Endothelial cell (in vitro differentiated cells): ENCODE measurements at regions not wholly inside any gene's neighbourhood (a gene's known extent, or its start where the extent isn't known, plus 50 kb on each side); places are given as distances from the start of the nearest gene placed in this dataset.

Experiments used
- DNase-seq: peaks from one replicate; pipeline ENCODE4 v3.0.0; 2021; ENCODE audit warnings: low spot score
- H3K27ac Mint-ChIP-seq: one replicate; pipeline ENCODE4 v1.8.0; 2021; ENCODE audit warnings: mixed read lengths, inconsistent platforms; ENCODE audit not compliant: unreplicated experiment
- H3K27me3 Mint-ChIP-seq: one replicate; pipeline ENCODE4 v1.8.0; 2021; ENCODE audit warnings: mild to moderate bottlenecking, moderate library complexity, mixed read lengths, inconsistent platforms; ENCODE audit not compliant: unreplicated experiment
- H3K36me3 Mint-ChIP-seq: one replicate; pipeline ENCODE4 v1.8.0; 2021; ENCODE audit warnings: mild to moderate bottlenecking, low read depth, mixed read lengths, inconsistent platforms; ENCODE audit not compliant: unreplicated experiment
- H3K4me1 Mint-ChIP-seq: one replicate; pipeline ENCODE4 v1.8.0; 2021; ENCODE audit warnings: mild to moderate bottlenecking, mixed read lengths, inconsistent platforms; ENCODE audit not compliant: unreplicated experiment
- H3K4me3 Mint-ChIP-seq: one replicate; pipeline ENCODE4 v1.8.0; 2021; ENCODE audit warnings: mild to moderate bottlenecking, mixed read lengths, inconsistent platforms; ENCODE audit not compliant: unreplicated experiment
- H3K9me3 Mint-ChIP-seq: one replicate; pipeline ENCODE4 v1.8.0; 2021; ENCODE audit warnings: mixed read lengths, inconsistent platforms; ENCODE audit not compliant: unreplicated experiment
- CTCF ChIP-seq: fragments of 200-600 bp; sonication (generic); IDR thresholded peaks from one replicate; pipeline ENCODE4 v1.5.0; 2021; ENCODE audit warnings: antibody characterized with exemption; ENCODE audit not compliant: unreplicated experiment

- H3K4me3 Mint-ChIP-seq = no peak overlapping the region
- H3K9me3 Mint-ChIP-seq = no peaks in the 10 kb centered on the region
- DNase-seq = no peak
- H3K36me3 Mint-ChIP-seq = no peaks in the 10 kb centered on the region
- TF ChIP-seq CTCF = no peak
- peaks cover 5% of the 10 kb centered on the region for H3K27me3 Mint-ChIP-seq
- no peaks in the 10 kb centered on the region for H3K4me1 Mint-ChIP-seq
- no peak overlapping the region for H3K27ac Mint-ChIP-seq
Observed at GRCh38 chr7:98705626-98706025, 88.5 kb downstream of the NPTX2 start.

GRCh38 chr7:98707076-98707475 lies 90.0 kb downstream of the NPTX2 start:
- TF ChIP-seq CTCF = no peak
- no peaks in the 10 kb centered on the region for H3K36me3 Mint-ChIP-seq
- no peaks in the 10 kb centered on the region for H3K4me1 Mint-ChIP-seq
- no peak for DNase-seq
- peaks cover 5% of the 10 kb centered on the region for H3K27me3 Mint-ChIP-seq
- no peak overlapping the region for H3K27ac Mint-ChIP-seq
- no peak overlapping the region for H3K4me3 Mint-ChIP-seq
- no peaks in the 10 kb centered on the region for H3K9me3 Mint-ChIP-seq

GRCh38 chr7:98711945-98712344 lies 94.9 kb downstream of the NPTX2 start:
- Mint-ChIP-seq H3K4me3 (no peak overlapping the region), H3K27me3 (peaks cover 1% of the 10 kb centered on the region), H3K4me1 (no peaks in the 10 kb centered on the region), H3K36me3 (no peaks in the 10 kb centered on the region), H3K27ac (no peak overlapping the region), H3K9me3 (no peaks in the 10 kb centered on the region)
- TF ChIP-seq CTCF = no peak
- no peak for DNase-seq

GRCh38 chr7:98713165-98713810 lies 96.2 kb downstream of the NPTX2 start:
- no peaks in the 10 kb centered on the region for H3K4me1 Mint-ChIP-seq
- H3K36me3 Mint-ChIP-seq = no peaks in the 10 kb centered on the region

More at GRCh38 chr7:98713165-98713810, 96.2 kb downstream of the NPTX2 start:
- no peak overlapping the region for H3K4me3 Mint-ChIP-seq
- TF ChIP-seq CTCF = no peak
- H3K9me3 Mint-ChIP-seq = no peaks in the 10 kb centered on the region
- no peak for DNase-seq
- H3K27me3 Mint-ChIP-seq = no peaks in the 10 kb centered on the region
- H3K27ac Mint-ChIP-seq = no peak overlapping the region
